ENCODE measurements at regions not wholly inside any gene's neighbourhood (a gene's known extent, or its start where the extent isn't known, plus 50 kb on each side); places are given as distances from the start of the nearest gene placed in this dataset.

- H3K27me3 Mint-ChIP-seq (ENCODE audit: insufficient read depth): no peaks in the 10 kb centered on the region; the same call in 1 of the 2 replicates
- H3K27ac Mint-ChIP-seq: no peak overlapping the region
- TF ChIP-seq CTCF (IDR thresholded peaks at IDR 0.05): no peak
- DNase-seq: no peak
- no peaks in the 10 kb centered on the region for H3K4me1 Mint-ChIP-seq (ENCODE audit: low read depth)
- peaks cover 51% of the 10 kb centered on the region for H3K9me3 Mint-ChIP-seq
- H3K36me3 Mint-ChIP-seq (ENCODE audit: low read depth): no peaks in the 10 kb centered on the region; the same call in 1 of the 2 replicates
- no peak overlapping the region for H3K4me3 Mint-ChIP-seq
Measured at GRCh38 chr1:63033211-63033610, 249.3 kb downstream of the ATG4C start.

GRCh38 chr1:63034256-63034655 is 250.3 kb downstream of the ATG4C start:
- Mint-ChIP-seq H3K4me3 (no peak overlapping the region), H3K9me3 (peaks cover 45% of the 10 kb centered on the region), H3K27me3 (ENCODE audit: insufficient read depth) (no peaks in the 10 kb centered on the region; the same call in 1 of the 2 replicates), H3K4me1 (ENCODE audit: low read depth) (no peaks in the 10 kb centered on the region), H3K36me3 (ENCODE audit: low read depth) (no peaks in the 10 kb centered on the region; the same call in 1 of the 2 replicates), H3K27ac (no peak overlapping the region)
- DNase-seq: no peak
- TF ChIP-seq CTCF (IDR thresholded peaks at IDR 0.05): no peak

GRCh38 chr1:63038586-63038985 is 254.7 kb downstream of the ATG4C start:
- no peak for TF ChIP-seq CTCF (IDR thresholded peaks at IDR 0.05)
- no peak for DNase-seq
- peaks cover 31% of the 10 kb centered on the region for H3K9me3 Mint-ChIP-seq
- no peaks in the 10 kb centered on the region for H3K27me3 Mint-ChIP-seq (ENCODE audit: insufficient read depth)
- no peaks in the 10 kb centered on the region; the same call in 1 of the 2 replicates for H3K36me3 Mint-ChIP-seq (ENCODE audit: low read depth)
- no peaks in the 10 kb centered on the region for H3K4me1 Mint-ChIP-seq (ENCODE audit: low read depth)
- no peak overlapping the region for H3K4me3 Mint-ChIP-seq
- no peak overlapping the region for H3K27ac Mint-ChIP-seq

- TF ChIP-seq CTCF (IDR thresholded peaks at IDR 0.05): no peak
- Mint-ChIP-seq H3K4me3 (no peak overlapping the region), H3K27ac (no peak overlapping the region), H3K27me3 (ENCODE audit: insufficient read depth) (no peaks in the 10 kb centered on the region), H3K4me1 (ENCODE audit: low read depth) (no peaks in the 10 kb centered on the region), H3K36me3 (ENCODE audit: low read depth) (no peaks in the 10 kb centered on the region), H3K9me3 (peaks cover 39% of the 10 kb centered on the region)
- DNase-seq: no peak
Measured at GRCh38 chr1:63041660-63042059, 257.7 kb downstream of the ATG4C start.

- no peak overlapping the region for H3K4me3 Mint-ChIP-seq
- no peak for TF ChIP-seq CTCF (IDR thresholded peaks at IDR 0.05)
- H3K27ac Mint-ChIP-seq: no peak overlapping the region
Measured at GRCh38 chr1:63042278-63042677, 258.3 kb downstream of the ATG4C start.

GRCh38 chr1:63046539-63046938 is 262.6 kb downstream of the ATG4C start:
- H3K27me3 Mint-ChIP-seq (ENCODE audit: insufficient read depth): no peaks in the 10 kb centered on the region
- H3K27ac Mint-ChIP-seq: no peak overlapping the region
- H3K36me3 Mint-ChIP-seq (ENCODE audit: low read depth): no peaks in the 10 kb centered on the region
- no peak for TF ChIP-seq CTCF (IDR thresholded peaks at IDR 0.05)
- no peak for DNase-seq
- H3K4me3 Mint-ChIP-seq: no peak overlapping the region
- H3K4me1 Mint-ChIP-seq (ENCODE audit: low read depth): no peaks in the 10 kb centered on the region
- H3K9me3 Mint-ChIP-seq: peaks cover 36% of the 10 kb centered on the region

More at GRCh38 chr1:63042278-63042677, 258.3 kb downstream of the ATG4C start:
- H3K27me3 Mint-ChIP-seq (ENCODE audit: insufficient read depth): no peaks in the 10 kb centered on the region
- DNase-seq: no peak
- H3K4me1 Mint-ChIP-seq (ENCODE audit: low read depth): no peaks in the 10 kb centered on the region
- H3K36me3 Mint-ChIP-seq (ENCODE audit: low read depth): no peaks in the 10 kb centered on the region
- peaks cover 41% of the 10 kb centered on the region for H3K9me3 Mint-ChIP-seq

Data from HFFc6 (cell line).